Ureter (tissue), 1 donor: ENCODE measurements at regions not wholly inside any gene's neighbourhood (a gene's known extent, or its start where the extent isn't known, plus 50 kb on each side); places are given as distances from the start of the nearest gene placed in this dataset.
"Not testable (repeated sequence)": the region's sequence is repeated elsewhere in the genome, so short reads cannot be mapped to it uniquely, and the experiment has no call there.

Experiments
- DNase-seq: peaks from one replicate; pipeline ENCODE4 v3.0.0-alpha.2; 2020; ENCODE audit warnings: low spot score
- donor health status: DM: yes; HTN: yes; CAD: no.

DNA sequence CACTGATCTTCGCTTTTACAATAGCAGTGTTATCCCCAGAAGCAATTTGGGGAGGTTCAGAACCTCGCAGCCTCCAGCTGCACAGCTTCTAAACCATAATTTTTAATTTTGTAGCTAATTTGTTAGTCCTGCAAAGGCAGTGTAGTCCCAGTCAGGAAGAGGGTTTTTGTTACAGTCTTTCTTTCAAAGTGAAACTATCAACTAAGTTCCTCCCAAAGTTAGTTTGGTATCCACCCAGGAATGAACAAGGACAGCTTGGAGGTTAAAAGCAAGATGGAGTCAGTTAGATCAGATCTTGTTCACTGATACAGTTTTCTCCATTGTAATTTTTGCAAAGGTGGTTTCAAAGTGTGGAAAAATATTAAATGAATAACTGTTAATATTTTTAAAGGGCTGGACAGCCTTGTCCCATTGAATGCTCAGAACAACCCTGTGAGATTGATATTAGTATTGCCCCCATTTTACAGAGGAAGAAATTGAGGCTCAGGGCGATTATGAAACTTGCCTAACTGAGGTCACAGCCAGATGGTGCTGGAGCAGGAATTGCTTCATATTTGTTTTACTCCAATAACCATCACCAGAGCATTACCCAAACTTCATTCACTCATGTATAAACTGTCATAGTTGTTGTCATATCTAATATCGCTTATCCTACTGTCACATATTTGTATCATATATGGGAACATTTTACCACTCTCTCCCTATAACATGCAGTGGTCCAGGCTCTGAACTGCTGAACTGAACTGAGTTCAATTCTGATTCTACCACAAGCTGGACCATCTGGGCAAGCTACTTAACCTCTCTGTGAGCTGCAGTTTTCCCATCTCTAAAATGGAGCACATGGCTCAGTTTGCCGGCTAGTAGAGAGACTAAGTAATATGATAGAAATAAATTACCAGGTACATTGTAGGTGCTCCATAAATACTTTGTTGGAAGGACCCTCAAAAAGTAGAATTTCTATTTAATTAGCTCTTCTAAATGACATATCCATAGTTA, 213.8 kb downstream of the BCAS1 start:
- DNase-seq: no peak

DNA sequence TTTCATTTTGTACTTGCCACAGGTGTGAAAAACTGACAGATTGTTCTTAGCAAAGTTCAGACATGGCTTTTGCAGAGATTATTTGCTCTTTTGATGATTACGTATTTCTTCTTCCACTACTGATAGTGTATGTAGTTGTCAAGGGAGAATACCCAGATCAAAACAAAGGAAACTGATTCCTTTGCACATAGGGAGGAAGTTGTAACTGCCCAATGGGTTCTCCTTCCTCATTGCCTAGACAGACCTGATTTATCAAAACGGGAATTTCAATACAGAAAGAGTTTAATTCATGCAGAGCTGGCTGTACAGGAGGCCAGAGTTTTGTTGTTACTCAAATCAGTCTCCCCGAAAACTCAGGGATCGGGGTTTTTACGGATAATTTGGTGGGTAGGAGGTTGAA, 214.7 kb downstream of the BCAS1 start:
- no peak for DNase-seq

DNA sequence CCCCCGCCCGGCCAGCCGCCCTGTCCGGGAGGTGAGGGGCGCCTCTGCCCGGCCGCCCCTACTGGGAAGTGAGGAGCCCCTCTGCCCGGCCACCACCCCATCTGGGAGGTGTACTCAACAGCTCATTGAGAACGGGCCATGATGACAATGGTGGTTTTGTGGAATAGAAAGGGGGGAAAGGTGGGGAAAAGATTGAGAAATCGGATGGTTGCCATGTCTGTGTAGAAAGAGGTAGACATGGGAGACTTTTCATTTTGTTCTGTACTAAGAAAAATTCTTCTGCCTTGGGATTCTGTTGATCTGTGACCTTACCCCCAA, 215.8 kb downstream of the BCAS1 start:
- DNase-seq: not testable (repeated sequence)

DNA sequence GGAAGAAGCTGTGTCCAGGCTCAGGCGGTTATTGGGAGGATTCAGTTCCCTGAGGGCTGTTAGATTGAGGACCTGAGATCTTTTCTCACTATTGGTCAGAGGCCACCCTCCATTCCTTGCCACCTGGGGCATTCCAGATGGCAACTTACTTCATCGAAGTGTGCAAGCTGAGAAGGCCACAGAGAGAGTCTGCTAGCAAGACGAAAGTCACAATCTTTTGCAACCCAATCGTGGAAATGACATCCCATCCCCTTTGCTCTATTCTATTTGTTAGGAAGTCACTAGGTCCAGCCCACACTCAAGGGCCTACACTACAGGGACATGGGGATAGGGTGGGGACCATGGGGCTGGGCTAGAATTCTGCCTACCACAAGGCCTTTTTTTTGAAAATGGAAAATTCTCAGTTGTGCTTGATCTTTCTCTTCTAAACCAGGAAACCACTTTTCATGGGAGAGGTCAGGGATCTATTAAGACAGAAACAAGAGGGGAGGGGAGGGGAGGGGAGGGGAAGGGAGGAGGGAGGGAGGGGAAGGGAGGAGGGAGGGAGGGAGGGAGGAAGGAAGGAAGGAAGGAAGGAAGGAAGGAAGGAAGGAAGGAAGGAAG, 217.2 kb downstream of the BCAS1 start:
- DNase-seq: no peak

DNA sequence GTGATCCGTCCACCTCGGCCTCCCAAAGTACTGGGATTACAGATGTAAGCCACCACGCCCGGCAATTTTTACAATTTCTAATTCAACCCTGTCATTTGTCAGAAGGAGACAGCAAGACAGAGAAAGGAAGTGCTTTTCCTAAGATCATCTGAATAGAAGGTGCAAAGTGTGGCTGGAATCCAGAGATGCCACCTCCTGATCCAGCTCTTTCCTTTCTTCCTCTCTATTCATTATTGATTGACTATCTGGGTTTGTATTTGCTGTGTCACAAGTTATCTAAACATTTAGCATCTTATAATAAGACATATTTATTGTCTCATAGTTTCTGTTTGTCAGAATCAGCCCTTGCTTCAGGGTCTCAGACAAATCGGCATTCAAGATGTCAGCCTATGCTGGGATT, 217.7 kb downstream of the BCAS1 start:
- DNase-seq: no peak

DNA sequence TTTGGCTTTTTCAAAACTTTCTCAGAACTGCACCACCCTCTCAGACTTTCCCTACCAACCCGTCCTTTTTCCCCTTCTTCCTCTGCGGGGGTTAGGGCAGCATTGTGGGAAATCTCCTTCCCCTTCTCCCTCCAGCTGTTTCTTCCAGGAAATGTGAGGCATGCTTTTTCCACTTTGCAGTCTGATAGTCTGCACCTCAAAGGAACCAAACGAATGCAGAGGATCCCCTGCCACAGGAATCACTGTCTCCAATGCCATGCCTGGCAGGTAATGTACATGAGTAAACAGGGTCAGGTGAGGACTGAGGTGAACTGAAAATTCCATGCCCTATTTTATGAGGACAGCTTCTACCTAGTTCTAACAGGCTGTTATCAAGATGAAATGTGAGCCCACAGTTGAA, 218.4 kb downstream of the BCAS1 start:
- DNase-seq: no peak

DNA sequence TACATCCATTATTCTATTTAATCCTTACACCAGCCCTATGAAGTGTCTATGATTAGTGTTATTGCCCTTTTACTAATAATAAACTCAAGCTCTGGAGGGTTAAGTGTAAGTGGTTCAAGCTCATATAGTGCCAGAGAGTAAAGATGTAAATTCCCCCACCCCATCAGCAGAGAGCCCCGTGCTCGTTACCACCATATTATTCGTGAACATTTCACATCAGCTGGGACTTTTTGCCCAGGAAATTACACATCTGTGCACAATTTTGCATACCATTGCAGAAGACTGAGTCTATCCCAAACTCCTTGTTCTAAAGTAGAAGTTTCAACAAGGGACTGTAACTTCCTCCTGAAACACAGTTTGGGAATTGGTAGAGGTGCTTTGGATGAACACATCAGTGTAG, 220.1 kb downstream of the BCAS1 start:
- no peak for DNase-seq

DNA sequence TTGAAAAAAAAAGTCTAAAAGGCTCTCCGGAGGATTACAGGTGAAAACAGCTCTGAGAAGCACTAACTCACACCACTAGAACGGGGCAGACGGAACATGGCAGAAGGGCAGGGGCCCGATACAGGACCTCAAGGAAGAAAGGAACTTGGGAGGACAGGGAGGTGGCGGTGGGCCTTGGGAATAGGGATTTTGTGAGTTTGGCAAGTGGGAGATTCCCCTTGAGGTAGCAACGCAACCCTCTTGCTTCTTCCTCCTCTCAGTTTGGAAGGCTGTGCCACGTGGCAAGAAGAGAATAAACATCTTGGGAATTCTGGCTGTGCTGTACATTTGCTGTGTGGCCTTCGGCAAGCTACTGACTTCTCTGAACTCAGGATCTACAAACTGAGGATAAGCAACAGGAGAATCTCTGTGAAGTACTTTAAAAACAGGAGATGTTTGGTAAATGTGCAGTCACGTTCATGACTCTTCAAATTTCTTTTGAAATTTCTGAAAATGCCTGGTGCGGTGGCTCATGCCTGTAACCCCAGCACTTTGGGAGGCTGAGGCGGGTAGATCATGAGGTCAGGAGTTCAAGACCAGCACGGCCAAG, 220.8 kb downstream of the BCAS1 start:
- no peak for DNase-seq

DNA sequence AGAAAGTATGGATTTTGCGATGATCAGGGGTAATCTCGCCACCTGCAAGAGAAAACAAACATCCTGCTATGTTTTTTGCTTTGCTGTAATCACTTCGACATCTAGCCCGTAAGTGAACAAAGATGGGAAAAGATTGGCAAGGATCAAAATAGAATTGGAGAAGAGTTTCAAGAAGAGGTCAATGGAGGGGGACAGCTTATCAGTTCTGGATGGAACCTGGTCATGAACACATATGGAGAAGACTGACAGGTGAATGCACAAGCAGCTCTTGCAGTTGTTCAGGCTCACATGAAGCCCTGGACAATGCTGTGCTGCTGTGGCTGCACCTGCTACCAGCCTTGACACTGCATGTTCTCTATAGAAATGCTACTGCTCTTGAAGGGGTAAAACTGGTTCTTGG, 222.1 kb downstream of the BCAS1 start:
- no peak for DNase-seq

DNA sequence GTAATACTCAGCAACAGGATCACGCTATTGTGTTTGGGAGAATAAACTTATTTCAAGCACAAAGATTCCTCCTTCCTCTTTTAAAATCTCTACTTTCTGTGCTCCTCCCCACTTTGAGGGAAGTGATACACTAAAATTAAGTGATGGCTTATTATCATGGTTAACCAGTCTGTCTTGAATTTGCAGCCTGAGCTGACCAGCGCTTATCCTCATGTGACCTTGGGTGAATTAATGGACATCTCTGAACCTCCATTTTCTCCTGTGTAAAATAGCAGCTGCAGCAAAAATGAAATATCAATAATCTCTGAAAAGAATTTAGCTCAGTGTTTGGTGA, 222.6 kb downstream of the BCAS1 start:
- no peak for DNase-seq

DNA sequence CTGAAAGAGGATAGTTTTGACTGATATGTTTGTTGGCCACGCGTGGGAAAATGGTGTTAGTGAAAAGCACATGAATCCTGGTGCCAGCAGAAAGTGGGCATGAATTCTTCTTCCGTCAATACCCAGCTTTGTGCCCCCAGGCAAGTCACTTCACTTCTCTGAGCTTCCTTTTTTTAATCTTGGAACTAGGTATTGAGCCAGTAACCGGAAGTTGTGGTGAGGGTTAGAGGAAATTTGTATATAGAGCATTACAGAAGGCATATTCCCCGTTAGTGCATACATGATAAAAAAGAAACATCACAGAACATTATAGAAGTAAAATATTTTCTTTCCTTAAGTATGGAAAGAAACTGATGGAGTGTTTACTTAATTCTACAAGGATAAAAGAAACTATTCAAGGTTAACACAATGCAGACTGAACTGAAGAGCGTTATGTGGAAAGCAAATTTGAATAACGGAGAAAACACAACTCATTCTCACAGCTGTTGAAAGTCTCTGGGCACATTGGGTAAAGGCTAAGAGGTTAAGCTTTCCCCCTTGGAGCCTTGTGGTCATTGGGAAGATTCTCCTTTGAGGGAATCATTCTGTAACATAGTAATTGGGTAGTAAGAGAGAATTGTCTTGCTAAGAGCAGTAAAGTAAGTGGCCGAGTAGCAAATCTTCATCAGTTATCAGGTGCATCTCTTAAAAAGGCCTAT, 223.1 kb downstream of the BCAS1 start:
- no peak for DNase-seq

DNA sequence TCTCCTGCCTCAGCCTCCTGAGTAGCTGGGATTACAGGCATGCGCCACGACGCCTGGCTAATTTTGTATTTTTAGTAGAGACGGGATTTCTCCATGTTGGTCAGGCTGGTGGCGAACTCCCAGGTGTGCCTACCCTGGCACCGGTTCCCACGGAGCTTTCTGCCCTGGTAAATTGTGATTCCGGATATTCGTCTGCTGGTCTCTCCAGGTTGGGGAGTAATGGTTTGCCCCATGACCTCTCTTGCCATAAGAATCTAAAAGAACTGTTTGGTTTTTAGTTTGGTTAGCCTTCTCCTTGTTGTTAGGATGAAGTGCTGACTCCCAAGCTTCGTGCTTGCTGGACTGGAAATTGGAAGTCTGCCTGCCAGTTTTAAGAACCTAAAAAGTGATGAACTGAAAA, 223.8 kb downstream of the BCAS1 start:
- no peak for DNase-seq

DNA sequence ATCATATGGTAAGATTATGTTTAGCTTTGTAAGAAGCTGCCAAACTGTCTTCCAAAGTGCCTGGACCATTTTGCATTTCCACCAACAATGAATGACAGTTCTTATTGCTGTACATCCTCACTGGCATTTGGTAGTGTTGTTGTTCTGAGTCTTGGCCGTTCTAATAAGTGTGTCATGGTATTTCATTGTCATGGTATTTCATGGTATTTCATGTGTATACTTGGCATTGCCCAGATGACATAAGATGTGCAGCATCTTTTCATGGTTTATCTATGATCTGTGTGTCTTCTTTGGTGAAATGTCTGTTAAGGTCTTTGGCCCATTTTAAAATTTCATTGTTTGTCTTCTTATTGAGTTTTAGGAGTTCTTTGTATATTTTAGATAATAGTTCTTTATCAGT, 224.4 kb downstream of the BCAS1 start:
- no peak for DNase-seq

DNA sequence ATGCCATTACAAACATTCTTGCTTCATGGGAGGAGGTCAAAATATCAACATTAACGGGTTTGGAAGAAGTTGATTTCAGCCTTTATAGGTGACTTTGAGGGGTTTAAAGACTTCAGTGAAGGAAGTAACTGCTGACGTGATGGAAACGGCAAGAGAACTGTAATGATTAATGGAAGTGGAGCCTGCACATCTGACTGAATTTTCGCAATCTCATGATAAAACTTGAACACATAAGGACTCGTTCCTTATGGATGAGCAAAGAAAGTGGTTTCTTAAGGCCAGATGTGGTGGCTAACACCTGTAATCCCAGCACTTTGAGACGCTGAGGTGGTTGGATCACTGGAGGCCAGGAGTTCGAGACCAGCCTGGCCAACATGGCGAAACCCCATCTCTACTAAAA, 226.1 kb downstream of the BCAS1 start:
- DNase-seq: no peak

DNA sequence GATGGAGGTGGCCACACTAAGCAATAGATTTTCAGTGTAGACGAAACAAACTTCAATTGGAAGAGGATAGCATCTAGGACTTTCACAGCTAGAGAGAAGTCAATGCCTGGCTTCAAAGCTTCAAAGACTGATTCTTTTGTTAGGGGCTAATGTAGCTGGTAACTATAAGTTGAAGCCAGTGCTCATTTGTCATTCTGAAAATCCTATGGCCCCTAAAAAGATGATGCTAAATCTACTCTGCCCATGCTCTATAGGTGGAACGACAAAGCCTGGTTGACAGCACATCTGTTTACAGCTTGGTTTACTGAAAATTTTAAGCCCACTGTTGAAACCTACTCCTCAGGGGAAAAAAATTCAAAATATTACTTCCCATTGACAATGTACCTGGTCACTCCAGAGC, 226.7 kb downstream of the BCAS1 start:
- DNase-seq: no peak

DNA sequence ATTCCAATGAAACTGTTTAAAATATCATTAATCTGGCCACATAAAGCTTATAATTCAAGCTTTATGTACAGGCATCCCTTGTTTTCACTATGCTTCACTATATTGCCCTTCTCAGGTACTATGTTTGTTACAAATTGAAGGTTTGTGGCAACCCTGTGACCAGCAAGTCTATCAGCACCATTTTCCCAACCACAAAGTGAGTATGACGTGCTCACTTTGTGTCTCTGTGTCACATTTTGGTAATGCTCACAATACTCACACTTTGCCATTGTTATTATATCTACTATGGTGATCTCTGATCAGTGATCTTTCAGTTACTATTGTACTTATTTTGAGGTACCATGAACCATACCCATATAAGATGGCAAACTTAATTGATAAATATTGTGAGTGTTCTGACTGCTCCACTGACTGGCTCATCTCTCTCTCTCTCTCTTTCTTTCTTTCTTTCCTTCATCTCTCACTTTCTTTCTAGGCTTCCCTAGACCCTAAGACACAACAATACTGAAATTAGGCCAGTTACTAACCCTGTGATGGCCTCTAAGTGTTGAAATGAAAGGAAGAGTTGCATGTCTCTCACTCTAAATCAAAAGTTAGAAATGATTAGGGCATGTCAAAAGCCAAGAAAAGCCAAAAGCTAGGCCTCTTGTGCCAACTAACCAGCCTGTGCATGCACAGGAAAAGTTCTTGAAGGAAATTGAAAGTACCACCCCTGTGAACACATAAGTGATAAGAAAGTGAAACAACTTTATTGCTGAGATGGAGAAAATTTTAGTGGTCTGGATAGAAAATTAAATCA, 227.9 kb downstream of the BCAS1 start:
- no peak for DNase-seq

DNA sequence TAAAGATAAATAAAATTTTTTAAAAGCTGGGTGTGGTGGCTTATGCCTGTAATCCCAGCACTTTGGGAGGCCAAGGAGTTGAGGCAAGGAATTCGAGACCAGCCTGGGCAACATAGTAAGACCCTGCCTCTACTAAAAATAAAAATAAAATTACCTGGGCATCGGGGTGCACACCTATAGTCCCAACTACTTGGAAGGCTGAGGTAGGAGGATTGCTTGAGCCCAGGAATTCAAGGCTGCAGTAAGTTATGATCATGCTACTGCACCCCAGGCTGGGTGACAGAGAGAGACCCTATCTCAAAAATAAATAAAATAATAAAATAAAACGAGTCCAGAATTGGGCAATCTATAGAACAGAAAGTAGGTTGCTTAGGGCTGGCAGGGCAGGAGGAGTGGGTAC, 228.7 kb downstream of the BCAS1 start:
- DNase-seq: no peak

DNA sequence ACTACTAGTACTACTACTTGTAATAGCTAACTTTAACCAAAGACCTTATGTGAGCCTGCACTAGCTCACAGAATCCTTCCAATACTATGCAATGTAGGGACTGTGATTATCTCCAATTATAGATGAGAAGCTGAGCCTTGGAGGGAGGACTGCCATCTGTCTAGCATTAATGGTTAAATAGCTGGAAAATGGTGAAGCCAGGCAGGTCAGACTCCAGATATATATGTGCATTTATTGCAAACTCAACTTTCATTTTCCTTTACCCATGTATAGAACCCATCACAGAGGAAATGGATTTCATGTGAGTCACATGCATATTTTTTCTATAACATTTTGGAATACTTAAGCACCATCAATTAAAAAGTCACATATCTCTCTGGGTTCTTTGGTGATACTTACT, 229.9 kb downstream of the BCAS1 start:
- no peak for DNase-seq

DNA sequence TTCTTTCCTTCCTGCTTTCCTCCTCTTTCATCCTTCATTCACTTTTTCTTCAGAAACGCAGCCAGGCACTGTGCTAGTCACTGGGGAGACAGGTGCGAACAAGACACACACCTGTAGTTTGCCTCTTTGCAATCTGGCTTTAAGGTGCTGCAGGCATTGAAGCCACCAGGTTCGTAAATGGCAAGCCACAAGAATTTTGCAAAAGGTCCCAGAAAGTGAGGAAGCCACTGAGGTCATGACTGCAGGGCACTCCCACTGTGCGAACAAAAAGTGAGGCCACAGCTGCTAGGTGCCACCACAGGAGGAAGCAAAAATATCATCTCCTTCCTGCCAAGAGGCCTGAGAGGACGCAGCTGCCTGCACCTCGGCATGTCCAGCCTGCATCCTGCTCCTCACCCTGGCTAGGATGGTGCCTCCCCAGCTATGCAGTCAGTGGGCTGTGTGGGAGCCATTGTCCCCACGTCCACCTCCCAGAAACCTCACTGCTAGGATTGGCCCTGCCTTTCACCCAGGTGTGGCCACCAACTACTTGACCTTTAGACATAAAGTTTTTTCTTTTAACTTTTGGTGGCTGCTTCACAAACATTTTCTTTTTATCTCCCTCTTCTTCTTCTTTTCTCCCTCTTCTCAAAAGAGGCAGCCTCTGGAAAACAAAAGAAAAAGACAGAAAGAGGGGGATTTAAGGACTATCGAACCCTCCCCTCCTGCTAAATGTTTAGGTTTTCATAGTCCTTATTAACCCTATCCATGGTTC, 230.8 kb downstream of the BCAS1 start:
- no peak for DNase-seq

DNA sequence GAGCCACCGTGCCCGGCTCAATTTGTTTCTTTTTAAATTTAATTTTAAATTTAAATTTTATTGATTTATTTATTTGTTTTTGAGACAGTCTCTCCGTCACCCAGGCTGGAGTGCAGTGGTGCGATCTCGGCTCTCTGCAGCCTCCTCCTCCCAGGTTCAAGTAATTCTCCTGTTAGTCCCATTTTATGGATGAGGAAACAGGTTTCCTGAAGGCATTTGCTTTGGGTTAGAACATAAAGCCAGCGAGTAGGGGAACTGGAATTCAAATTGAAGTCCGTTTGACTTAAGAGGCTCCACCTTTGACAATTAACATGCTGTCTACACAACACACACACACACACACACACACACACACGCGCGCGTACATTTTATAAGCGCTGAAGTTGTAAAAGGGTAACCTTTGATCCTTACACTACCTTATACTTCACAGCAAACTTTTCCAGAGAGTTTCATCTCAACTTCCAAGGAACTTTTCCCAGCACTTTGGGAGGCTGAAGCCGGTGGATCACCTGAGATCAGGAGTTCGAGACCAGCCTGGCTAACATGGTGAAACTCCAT, 232.0 kb downstream of the BCAS1 start:
- DNase-seq: no peak
